ENCODE measurements at regions not wholly inside any gene's neighbourhood (a gene's known extent, or its start where the extent isn't known, plus 50 kb on each side); places are given as distances from the start of the nearest gene placed in this dataset.

DNA sequence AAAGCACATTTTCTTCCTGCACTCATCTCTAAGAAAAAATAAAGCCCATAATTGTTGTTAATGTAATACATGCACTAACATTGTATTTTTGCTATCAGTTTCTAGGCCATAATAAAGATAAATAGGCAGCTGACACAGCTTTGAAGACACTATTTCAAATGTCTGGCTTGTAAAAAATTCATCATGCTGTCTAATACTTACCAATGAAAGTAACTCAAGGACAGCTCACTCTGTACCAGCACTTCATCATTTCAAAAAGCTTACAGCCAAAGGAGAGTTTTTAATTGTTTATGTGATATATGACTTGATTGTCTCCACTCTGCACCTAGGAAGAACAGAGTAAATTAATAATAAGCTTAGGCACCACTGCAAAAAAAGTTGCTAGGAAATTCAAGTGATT, 1423.3 kb upstream of the PCDH20 start:
- TF ChIP-seq CTCF (IDR thresholded peaks at IDR 0.05 in 4 of 5, conservative IDR thresholded peaks at IDR 0.05 in 1 of 5) (no peak), POLR2A (IDR thresholded peaks at IDR 0.05) (no peak)

All from gastrocnemius medialis (tissue), 4 donors.